ENCODE measurements at regions not wholly inside any gene's neighbourhood (a gene's known extent, or its start where the extent isn't known, plus 50 kb on each side); places are given as distances from the start of the nearest gene placed in this dataset.
A peak's percentile ranks its signal among the peaks of the same experiment; 100 is the strongest.

GRCh38 chr7:15860264-15860949 is 173.9 kb upstream of the MEOX2 start:
- DNase-seq (ENCODE audit: low spot score): no peak

- DNase-seq (ENCODE audit: low spot score): no peak
Observed at GRCh38 chr7:15857026-15857425, 170.5 kb upstream of the MEOX2 start.

GRCh38 chr7:15856311-15856710 is 169.8 kb upstream of the MEOX2 start:
- no peak for DNase-seq (ENCODE audit: low spot score)

GRCh38 chr7:15855525-15856109 is 169.1 kb upstream of the MEOX2 start:
- no peak for DNase-seq (ENCODE audit: low spot score)

GRCh38 chr7:15854841-15855524 is 168.5 kb upstream of the MEOX2 start:
- no peak for DNase-seq (ENCODE audit: low spot score)

- no peak for DNase-seq (ENCODE audit: low spot score)
Observed at GRCh38 chr7:15853832-15854470, 167.5 kb upstream of the MEOX2 start.

- no peak for DNase-seq (ENCODE audit: low spot score)
Observed at GRCh38 chr7:15851201-15851600, 164.7 kb upstream of the MEOX2 start.

GRCh38 chr7:15848901-15849300 is 162.4 kb upstream of the MEOX2 start:
- DNase-seq (ENCODE audit: low spot score): no peak

- DNase-seq (ENCODE audit: low spot score): no peak
Observed at GRCh38 chr7:15848362-15848761, 161.9 kb upstream of the MEOX2 start.

GRCh38 chr7:15845868-15846267 is 159.4 kb upstream of the MEOX2 start:
- DNase-seq (ENCODE audit: low spot score): no peak

GRCh38 chr7:15845461-15845860 is 159.0 kb upstream of the MEOX2 start:
- no peak for DNase-seq (ENCODE audit: low spot score)

- DNase-seq (ENCODE audit: low spot score): no peak
Observed at GRCh38 chr7:15839416-15840100, 153.1 kb upstream of the MEOX2 start.

- DNase-seq (ENCODE audit: low spot score): no peak
Observed at GRCh38 chr7:15838265-15838664, 151.8 kb upstream of the MEOX2 start.

- no peak for DNase-seq (ENCODE audit: low spot score)
Observed at GRCh38 chr7:15837306-15837950, 150.9 kb upstream of the MEOX2 start.

GRCh38 chr7:15836651-15837050 is 150.2 kb upstream of the MEOX2 start:
- no peak for DNase-seq (ENCODE audit: low spot score)

GRCh38 chr7:15836041-15836440 is 149.6 kb upstream of the MEOX2 start:
- DNase-seq (ENCODE audit: low spot score): no peak

- DNase-seq (ENCODE audit: low spot score): no peak
Observed at GRCh38 chr7:15834446-15834845, 148.0 kb upstream of the MEOX2 start.

- DNase-seq (ENCODE audit: low spot score): peak; percentile 38
Observed at GRCh38 chr7:15832996-15833395, 146.5 kb upstream of the MEOX2 start.

GRCh38 chr7:15831606-15832005 is 145.1 kb upstream of the MEOX2 start:
- no peak for DNase-seq (ENCODE audit: low spot score)

GRCh38 chr7:15829691-15830090 is 143.2 kb upstream of the MEOX2 start:
- DNase-seq (ENCODE audit: low spot score): no peak

GRCh38 chr7:15828881-15829280 is 142.4 kb upstream of the MEOX2 start:
- DNase-seq (ENCODE audit: low spot score): no peak
